22Rv1 (cell line): ENCODE measurements at regions not wholly inside any gene's neighbourhood (a gene's known extent, or its start where the extent isn't known, plus 50 kb on each side); places are given as distances from the start of the nearest gene placed in this dataset.

Experiments
- H3K27ac ChIP-seq: fragments of 450-650 bp; 2 replicates; pipeline ENCODE4 v1.5.1; 2017
- CTCF ChIP-seq: fragments of 450-650 bp; IDR thresholded peaks from 2 replicates; pipeline ENCODE4 v1.5.1; 2017; ENCODE audit warnings: mild to moderate bottlenecking
- ZFX ChIP-seq: fragments of 450-650 bp; IDR thresholded peaks from 2 replicates; pipeline ENCODE4 v1.6.1; 2017; ENCODE audit warnings: antibody characterized with exemption, borderline replicate concordance

DNA sequence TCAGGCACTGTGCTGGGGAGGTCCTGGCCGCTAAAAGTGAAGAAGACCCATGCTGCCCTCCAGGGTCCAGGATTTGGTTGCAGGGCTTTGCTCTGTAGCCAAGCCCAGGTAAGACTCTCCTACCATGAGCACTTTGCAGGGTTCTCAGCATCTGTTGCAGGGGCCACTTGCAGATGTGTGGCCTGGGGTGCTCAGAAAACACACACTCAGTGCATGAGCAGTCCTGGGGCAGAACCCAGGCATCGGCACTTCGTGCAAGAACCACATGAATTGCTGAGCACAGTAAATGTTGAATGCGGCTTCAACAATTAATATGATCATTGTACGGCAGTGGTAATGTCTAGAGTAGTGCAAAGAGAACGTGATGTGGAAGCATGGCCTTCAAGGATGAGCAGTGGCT is 98.5 kb upstream of the SMIM21 start:
- no peak for TF ChIP-seq ZFX
- TF ChIP-seq CTCF: no peak
- no peak overlapping the region for H3K27ac ChIP-seq

DNA sequence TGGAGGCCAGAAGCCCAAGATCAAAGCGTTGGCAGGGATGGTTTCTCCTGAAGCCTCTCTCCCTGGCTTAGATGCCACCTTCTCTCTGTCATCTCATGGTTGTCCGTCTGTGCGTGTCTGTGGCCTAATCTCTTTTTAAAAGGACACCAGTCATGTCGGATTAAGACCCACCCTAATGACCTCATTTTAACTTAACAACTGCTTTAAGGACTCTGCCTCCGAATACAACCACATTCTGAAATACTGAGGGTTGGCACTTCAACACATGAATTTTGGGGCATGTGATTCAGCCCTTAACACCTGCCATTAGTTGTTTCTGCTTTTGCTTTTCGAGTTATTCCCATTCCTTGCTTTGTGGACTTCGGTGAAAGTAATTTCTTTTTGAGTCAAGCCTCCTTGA is 97.8 kb upstream of the SMIM21 start:
- TF ChIP-seq ZFX (no peak), CTCF (no peak)
- no peak overlapping the region for H3K27ac ChIP-seq

DNA sequence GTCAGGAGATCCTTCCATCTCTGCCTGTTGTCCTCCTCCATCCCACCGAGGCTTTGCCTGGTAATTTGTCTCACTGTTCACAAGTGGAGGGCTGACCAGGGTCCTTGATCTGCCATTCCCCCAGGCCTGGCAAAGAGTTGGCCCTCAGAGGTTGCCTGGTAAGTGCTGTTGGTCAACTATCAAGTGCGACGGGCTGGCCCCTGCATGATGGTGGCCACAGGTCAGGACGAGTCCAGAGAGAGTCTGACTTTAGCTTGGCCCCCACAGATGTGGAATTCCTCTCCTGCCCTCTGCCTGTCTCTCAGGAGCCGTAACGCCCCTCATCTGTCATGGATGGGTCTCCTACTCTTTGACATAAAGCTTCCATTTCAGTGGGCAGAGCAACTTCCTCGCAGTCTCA is 97.3 kb upstream of the SMIM21 start:
- no peak overlapping the region for H3K27ac ChIP-seq
- TF ChIP-seq CTCF (no peak), ZFX (no peak)

- TF ChIP-seq CTCF: no peak
- H3K27ac ChIP-seq: no peak overlapping the region
Observed at GRCh38 chr18:75524181-75524580, 96.7 kb upstream of the SMIM21 start.

GRCh38 chr18:75521816-75522215 is 94.3 kb upstream of the SMIM21 start:
- H3K27ac ChIP-seq: no peak overlapping the region
- TF ChIP-seq CTCF (no peak), ZFX (no peak)

DNA sequence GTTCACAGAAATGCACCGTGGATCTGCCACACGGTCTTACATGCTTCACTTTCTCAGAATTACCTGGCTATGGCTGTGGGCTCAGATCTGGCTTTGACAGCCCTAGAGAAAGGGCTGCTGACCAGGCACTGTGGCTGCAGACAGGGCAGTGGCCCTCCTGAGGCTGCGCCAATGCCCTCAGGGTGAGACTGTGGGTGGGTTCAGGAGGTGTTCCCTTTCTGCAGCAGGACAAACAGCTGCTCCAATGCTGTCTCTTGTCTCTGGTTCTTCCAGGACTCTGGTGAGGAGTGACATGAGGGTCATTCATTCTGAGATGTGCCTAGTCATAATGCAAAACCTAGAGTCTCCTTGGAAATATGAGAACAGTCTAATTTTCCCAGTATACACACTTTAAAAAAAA is 90.5 kb upstream of the SMIM21 start:
- H3K27ac ChIP-seq: no peak overlapping the region
- TF ChIP-seq CTCF (no peak), ZFX (no peak)

GRCh38 chr18:75517286-75517685 is 89.8 kb upstream of the SMIM21 start:
- TF ChIP-seq CTCF (no peak), ZFX (no peak)
- H3K27ac ChIP-seq: no peak overlapping the region
